HG03196 (cell line): ENCODE measurements at regions not wholly inside any gene's neighbourhood (a gene's known extent, or its start where the extent isn't known, plus 50 kb on each side); places are given as distances from the start of the nearest gene placed in this dataset.

ENCODE experiments used
- ATAC-seq: cut with Tn5 transposase; IDR thresholded peaks from one replicate; pipeline ENCODE4 v1.9.1; 2021; ENCODE audit not compliant: unreplicated experiment

GRCh38 chr5:52710972-52711596, 76.6 kb upstream of the ITGA1 start:
- ATAC-seq: no peak

- no peak for ATAC-seq
Observed at GRCh38 chr5:52712354-52712753, 75.4 kb upstream of the ITGA1 start.

DNA sequence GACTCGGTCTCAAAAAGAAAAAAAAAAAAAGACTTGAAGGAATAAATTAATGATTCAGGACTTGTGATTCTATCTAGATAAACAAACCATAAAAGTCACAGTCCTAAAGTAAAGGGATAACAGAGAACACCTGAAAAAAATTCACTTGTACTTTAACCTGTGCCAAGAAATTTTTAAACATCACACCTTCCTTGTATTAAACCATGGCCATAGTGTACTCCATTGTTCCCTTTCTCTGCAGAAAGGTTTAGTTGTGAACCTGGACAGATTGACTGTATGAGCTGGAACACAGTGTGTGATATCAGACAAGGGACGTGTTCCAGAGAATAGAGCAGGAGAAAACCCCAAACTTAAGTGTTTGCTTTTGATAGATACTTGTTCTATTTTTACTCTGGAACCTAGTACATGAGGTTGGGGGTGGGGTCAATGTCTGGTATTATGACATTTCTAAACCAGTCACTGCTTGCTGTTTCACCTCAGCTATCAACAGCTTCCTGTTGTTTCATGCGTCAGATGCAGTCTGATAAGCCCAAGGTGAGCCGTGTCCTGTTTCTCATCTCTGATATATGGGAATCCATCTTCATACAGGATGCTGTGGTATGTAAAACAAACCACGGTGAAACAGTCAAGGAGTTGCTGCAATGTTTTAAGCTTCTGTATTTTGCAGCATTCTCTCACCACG, 62.5 kb upstream of the ITGA1 start:
- peak; percentile 90 for ATAC-seq

GRCh38 chr5:52725808-52726207, 61.9 kb upstream of the ITGA1 start:
- peak; percentile 13 for ATAC-seq

- no peak for ATAC-seq
Observed at GRCh38 chr5:52727020-52727419, 60.7 kb upstream of the ITGA1 start.

DNA sequence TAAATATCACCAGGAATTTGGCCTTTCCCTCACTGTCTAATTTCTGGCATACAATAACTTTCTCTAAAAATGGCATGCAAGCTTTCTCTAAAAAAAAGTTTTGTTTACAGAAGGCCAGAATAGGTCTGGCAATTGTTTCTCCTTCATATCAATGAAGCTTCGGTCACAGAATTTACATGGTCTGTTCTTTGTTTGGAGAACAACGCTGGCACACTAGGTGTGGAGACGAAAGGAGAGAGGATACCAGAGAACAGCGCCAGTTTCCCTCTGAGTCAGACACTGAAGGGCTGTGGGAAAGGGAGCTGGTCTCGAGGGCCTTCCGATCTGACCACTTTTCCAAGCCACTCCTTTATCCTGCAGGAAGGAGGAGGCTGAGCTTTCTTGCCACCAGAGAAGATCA, 60.1 kb upstream of the ITGA1 start:
- ATAC-seq: no peak

GRCh38 chr5:52728224-52728623, 59.5 kb upstream of the ITGA1 start:
- ATAC-seq: no peak

DNA sequence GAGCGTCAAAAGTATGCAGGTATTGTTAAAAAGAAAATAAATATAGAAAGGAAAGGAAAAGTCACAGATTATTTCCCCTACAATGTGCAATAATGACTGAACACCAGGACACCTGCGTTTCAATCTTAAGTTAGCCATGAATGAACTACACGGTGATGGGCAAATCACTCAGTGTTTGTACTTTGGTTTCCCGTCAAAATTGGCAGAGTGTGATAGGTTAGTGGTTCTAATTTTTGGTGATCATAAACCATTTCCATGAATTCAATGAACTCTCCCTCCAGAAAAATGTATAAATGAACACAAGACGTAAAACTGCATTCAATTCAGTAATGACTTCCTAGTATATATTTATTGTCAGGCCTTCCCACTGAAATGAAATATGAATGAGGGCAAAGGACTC, 59.0 kb upstream of the ITGA1 start:
- ATAC-seq: no peak

DNA sequence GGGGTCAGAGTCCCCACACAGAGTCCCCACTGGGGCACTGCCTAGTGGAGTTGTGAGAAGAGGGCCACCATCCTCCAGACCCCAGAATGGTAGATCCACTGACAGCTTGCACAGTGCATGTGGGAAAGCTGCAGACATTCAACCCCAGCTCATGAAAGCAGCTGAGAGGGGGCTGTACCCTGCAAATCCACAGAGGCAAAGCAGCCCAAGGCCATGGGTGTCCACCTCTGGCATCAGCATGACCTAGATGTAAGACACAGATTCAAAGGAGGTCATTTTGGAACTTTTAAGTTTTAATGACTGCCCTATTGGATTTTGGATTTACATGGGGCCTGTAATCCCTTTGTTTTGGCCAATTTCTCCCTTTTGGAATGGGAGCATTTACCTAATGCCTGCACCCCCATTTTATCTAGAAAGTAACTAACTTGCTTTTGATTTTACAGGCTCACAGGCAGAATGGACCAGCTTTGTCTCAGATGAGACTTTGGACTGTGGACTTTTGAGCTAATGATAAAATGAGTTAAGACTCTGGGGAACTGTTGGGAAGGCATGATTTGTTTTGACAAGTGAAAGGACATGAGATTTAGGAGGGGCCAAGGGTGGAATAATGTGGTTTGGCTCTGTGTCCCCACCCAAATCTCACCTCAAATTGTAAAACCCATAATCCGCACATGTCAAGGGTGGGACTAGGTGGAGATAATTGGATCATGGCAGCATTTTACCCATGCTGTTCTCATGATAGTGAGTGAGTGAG, 56.3 kb upstream of the ITGA1 start:
- ATAC-seq: no peak

DNA sequence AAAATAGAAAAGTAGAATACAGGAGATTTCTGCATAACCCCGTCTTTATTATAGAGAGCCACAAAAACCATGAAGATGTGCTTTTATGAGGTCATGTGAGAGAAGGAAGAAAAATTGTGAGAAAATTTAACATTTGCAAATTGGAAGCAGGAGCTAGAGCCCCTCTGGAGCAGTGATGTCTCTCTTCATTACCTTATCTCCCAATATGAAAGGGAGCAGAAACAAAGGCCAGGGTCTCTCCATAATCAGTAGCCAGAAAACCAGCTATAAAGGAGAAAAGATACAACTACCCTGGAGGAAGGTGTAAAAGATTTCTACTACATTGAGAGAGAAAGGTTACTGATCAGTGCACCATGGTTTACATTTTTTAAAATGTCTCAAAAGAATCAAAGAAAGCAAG, 53.2 kb upstream of the ITGA1 start:
- no peak for ATAC-seq

- no peak for ATAC-seq
Observed at GRCh38 chr5:52735139-52735538, 52.6 kb upstream of the ITGA1 start.
